T-helper 1 cell (primary cell): ENCODE measurements at regions not wholly inside any gene's neighbourhood (a gene's known extent, or its start where the extent isn't known, plus 50 kb on each side); places are given as distances from the start of the nearest gene placed in this dataset.
"Not testable (repeated sequence)": the region's sequence is repeated elsewhere in the genome, so short reads cannot be mapped to it uniquely, and the experiment has no call there.

ENCODE experiments used
- DNase-seq, 5 donors: peaks; one replicate each; pipeline ENCODE4 v3.0.0-alpha.2; 2012 to 2020

DNA sequence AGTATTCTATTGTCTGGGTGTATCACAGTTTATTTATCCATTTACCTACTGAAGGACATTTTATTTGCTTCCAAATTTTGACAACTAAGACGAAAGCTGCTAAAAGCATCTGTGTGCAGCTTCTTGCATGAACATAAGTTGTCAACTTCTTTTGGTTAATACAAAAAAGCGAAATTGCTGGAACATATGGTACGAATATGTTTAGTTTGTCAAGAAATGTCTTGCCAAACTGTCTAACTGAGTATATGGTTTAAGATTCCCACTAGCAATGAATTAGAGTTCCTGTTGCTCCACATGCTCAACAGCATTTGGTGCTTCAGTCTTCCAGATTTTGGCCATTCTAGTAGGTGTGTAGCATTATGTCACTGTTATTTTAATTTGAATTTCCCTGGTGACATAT, 372.3 kb upstream of the NRXN1 start:
- DNase-seq: no peak

GRCh38 chr2:51401546-51401945, 369.6 kb upstream of the NRXN1 start:
- DNase-seq: no peak

GRCh38 chr2:51387235-51387634, 355.3 kb upstream of the NRXN1 start:
- no peak for DNase-seq

- no peak for DNase-seq
These were observed 348.1 kb upstream of the NRXN1 start for GRCh38 chr2:51379997-51380396.

DNA sequence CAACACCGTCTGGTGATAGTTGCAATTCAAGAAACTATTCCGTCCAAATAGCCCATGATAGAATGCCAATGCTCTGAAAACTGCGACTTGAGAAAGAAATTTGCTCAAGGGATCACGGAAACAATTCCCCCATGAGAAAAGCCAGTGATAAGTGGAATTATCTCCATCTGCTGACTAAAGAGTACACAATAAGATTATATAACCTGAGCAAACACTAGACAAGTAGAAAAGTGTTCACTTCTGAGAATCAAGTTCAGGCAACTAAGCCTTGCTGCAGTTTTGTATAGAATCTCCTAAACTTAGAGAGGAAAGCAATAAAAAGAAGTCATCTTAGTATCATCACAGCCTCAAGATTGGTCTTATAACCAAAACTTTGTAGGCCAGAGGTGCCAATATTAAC, 336.3 kb upstream of the NRXN1 start:
- DNase-seq: no peak

DNA sequence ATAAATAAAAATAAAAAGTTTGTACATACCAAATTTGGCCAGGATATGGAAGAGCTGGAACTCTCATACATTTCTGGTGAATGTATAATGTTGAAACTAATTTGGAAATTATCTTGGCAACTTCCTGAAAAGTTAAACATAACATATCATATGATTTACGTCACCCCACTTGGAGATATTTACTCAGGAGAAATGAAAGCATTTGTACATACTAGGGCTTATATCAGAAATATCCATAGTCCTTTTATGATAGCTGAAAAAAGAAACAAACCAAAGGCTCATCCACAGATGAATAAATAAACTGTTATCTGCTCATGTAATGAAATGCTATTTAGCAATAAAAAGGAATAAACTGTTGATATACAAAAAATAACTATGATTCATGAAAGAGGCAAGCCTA, 318.2 kb upstream of the NRXN1 start:
- no peak for DNase-seq

DNA sequence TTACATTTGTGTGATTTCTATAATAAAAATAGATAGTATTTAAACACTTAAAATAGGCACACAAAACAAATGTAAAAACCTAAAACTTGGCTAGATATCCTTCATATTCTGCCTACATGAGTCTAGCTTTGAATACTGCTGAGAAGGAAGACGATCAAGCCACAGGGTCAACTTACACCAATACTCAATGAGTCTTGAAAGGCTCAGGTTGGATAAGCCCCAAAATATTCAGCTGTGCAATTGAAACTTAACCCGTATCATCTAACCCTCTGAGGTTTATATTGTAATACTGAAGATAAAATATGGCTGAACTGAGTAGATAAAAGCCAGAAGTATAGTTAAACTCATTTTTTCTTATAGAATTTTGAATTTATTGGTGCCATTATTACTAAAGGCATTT, 313.0 kb upstream of the NRXN1 start:
- no peak for DNase-seq

- DNase-seq: no peak
These were observed 303.4 kb upstream of the NRXN1 start for GRCh38 chr2:51335087-51336058.

- DNase-seq: no peak
These were observed 297.6 kb upstream of the NRXN1 start for GRCh38 chr2:51329512-51329911.

GRCh38 chr2:51324051-51324450, 292.1 kb upstream of the NRXN1 start:
- no peak for DNase-seq

DNA sequence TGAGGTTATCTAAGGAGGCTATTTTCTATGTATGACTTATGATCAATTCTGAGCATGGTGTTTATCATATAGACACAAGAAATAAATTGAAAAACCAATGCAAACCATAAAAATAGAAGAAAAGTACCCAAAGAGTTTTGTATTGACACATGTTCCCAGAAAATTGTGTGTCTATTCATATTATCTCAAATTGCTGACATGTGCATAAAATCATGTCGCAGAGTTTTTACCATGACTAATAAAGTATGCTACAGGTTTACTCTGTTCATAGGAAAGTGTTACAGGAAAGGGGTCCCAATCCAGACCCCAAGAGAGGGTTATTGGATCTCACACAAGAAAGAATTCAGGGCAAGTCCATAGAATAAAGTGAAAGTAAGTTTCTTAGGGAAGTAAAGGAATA, 290.7 kb upstream of the NRXN1 start:
- no peak for DNase-seq

GRCh38 chr2:51304311-51304710, 272.4 kb upstream of the NRXN1 start:
- DNase-seq: no peak

DNA sequence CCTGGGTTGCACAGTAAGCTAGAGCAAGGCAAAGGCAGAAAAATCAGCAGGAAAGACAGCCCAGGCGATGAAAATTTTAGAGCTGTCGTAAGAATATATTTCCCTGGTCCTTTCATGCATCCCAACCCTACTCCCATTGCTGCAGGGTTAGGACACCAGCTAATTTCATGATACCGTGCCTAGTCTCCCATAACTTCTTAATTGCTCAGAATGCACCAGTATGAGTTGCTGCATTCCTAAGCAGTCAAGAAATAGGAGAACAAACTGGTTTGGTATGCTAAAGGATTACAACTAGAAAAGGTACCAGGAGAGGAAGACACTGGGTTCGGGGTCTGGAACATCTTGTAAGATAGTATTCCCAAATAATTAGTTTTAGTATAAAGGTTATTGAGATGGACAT, 269.4 kb upstream of the NRXN1 start:
- no peak for DNase-seq

DNA sequence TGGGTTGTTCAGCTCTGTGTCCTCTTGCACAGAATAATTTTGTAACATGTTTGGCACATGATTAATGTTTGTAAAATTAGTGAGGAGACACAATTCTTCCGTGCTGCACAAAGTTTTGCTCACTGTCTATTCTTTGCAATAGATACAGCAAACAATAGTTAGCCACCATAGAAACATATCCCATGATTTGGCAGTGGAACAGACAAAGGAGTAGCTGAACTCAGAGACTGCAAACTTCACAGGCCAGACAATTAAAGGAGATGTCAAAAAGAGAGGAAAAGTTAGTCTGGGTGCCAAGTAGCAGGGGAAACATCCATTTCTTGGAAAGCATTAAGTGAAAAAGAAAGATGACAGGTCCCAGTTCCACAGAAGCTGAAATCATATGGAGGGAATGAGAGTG, 267.4 kb upstream of the NRXN1 start:
- no peak for DNase-seq

GRCh38 chr2:51297488-51297887, 265.6 kb upstream of the NRXN1 start:
- no peak for DNase-seq

DNA sequence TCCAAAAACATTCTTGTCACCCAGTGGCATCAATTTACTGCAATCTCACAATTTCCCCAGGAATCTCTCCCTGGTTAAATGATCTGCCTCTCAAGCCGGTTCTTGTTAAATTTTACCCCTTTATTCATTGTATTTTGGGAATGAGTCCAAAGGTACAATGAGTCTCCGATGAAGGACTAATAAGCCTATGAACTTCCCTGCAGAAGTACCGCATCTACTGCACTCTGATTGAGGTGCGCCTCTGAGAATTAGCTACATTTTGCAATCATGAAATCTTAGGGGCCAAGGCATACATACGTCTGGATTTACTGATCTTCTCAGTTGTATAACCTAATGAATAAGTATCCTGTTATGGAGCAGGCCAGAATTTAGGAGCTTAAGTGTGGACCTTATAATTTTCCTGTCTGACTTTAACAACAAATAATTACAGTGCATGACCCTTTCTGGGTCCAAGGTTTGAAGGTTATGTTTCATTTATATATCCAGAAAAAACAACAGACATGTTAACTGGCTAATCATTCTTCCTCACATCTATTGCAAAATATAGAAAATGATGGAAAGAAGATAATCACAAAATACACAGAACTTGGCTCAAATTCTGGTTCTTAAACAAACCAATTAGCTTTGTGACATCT, 261.8 kb upstream of the NRXN1 start:
- DNase-seq: no peak

DNA sequence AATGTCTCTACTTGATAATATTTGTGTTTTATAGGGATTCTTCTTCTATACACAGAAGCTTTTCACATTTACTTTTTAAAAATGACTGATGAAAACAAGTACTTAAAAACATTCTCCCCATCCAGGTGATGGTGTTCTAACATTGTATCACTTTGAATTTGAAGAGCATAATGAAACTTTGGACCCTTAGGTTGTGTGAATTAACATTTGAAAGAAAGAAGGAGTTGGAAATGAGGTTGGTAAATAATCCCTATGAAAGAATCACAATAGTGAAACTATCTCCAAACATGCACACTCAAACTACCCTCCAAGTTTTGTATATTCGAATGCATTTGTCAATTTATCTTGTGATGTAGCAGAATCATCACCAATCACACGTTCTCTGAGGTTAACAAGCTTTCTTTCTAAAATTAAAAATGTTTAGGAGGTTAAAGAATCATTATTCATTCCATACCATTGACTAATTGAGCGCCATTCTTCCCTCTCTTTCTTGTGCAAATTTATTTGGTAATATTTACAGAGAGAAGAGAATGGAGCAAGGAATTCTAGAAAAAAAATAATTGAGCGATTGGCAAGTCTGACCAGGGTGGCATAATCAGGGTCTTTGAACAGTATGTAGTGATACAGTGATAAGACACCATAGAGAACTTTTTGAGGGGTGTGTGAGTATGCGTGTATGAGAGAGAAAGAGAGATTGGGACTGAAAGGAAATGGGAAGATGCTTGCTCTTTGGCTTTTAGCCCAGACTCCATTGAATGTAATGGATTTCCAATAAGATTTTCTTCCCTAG, 260.0 kb upstream of the NRXN1 start:
- DNase-seq: no peak

- no peak for DNase-seq
These were observed 258.8 kb upstream of the NRXN1 start for GRCh38 chr2:51290725-51291124.

DNA sequence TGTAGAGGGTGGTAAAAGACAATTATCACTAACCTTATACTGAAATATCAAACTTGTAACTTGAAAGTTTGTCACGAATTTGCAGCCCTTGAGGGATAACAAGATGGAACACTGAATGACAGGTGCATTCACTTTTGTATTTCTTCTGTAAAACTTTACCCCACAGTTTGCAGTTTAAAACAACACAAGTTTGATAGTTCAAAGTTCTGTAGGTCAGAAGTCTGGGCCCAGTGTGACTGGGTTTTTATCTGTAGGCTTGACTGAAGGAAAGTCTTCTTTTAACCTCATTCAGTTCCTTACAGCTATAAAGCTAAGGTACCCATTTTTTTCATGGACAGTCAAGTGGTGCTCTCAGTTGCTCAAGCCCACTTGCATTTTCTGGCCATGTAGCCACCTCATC, 257.1 kb upstream of the NRXN1 start:
- no peak for DNase-seq

GRCh38 chr2:51268191-51268590, 236.3 kb upstream of the NRXN1 start:
- DNase-seq: no peak

DNA sequence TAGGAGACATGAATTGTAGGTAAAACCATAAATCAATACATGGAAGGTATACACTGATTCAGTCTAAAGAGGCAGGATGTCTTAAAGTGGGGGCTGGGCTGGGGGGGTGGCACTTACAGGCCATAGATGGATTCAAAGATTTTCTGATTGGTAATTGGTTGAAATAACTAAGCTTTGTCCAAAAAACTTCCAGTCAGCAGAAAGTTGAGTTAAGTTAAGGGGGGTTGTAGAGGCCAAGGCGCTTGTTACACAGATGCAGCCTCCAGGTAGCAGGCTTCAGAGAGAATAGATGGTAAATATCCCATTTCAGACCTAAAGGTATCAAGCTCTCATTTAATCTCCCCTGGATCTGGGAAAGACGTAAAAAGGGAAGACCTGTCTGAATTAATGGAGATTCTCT, 233.6 kb upstream of the NRXN1 start:
- no peak for DNase-seq

- no peak for DNase-seq
These were observed 232.0 kb upstream of the NRXN1 start for GRCh38 chr2:51263951-51264350.

DNA sequence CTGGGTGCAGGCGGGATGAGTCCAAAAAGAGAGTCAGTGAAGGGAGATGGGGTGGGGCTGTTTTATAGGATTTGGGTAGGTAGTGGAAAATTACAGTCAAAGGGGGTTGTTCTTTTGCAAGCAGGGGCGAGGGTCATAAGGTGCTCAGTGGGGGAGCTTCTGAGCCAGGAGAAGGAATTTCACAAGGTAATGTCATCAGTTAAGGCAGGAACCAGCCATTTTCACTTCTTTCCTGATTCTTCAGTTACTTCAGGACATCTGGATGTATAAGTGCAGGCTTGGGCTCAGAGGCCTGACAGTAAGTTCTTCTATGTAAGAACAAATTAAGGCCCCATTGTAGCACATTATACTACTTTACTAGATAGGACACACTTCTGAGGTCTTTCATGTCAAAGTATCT, 231.2 kb upstream of the NRXN1 start:
- DNase-seq: not testable (repeated sequence)

DNA sequence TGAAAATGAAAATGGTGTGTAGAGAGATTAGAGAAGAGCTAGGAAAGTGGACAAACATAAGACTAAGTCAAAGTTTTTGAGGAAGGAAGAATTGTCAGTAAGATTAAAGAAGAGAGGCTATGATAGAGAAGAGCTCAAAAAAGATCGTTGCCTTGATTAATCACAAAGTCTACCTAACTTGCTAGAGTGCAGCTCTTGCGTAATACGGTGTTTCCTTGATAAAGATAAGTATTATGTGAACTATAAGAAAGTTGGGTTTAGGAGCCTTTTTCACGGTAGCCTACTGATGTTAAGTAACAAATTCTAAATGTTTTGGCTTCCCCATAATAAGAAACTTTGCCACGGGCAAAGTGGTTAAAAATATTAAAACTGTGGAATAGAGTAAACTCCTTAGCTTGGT, 226.4 kb upstream of the NRXN1 start:
- DNase-seq: no peak
